ENCODE measurements at regions not wholly inside any gene's neighbourhood (a gene's known extent, or its start where the extent isn't known, plus 50 kb on each side); places are given as distances from the start of the nearest gene placed in this dataset.

GRCh38 chr5:167057665-167058064, 1233.8 kb upstream of the WWC1 start:
- TF ChIP-seq CTCF (conservative IDR thresholded peaks at IDR 0.05) = no peak

GRCh38 chr5:167061695-167062094, 1229.8 kb upstream of the WWC1 start:
- no peak overlapping the region for H3K27ac ChIP-seq
- TF ChIP-seq CTCF (conservative IDR thresholded peaks at IDR 0.05) = no peak

More at GRCh38 chr5:167057665-167058064, 1233.8 kb upstream of the WWC1 start:
- no peak overlapping the region for H3K27ac ChIP-seq

- H3K27ac ChIP-seq = no peak overlapping the region
- TF ChIP-seq CTCF (conservative IDR thresholded peaks at IDR 0.05) = no peak
Measured at GRCh38 chr5:167063116-167063515, 1228.3 kb upstream of the WWC1 start.

GRCh38 chr5:167063788-167064187, 1227.7 kb upstream of the WWC1 start:
- TF ChIP-seq CTCF (conservative IDR thresholded peaks at IDR 0.05) = no peak
- H3K27ac ChIP-seq = no peak overlapping the region

GRCh38 chr5:167064198-167064776, 1227.2 kb upstream of the WWC1 start:
- H3K27ac ChIP-seq = no peak overlapping the region
- TF ChIP-seq CTCF (conservative IDR thresholded peaks at IDR 0.05) = no peak

GRCh38 chr5:167065794-167066193, 1225.7 kb upstream of the WWC1 start:
- no peak for TF ChIP-seq CTCF (conservative IDR thresholded peaks at IDR 0.05)
- no peak overlapping the region for H3K27ac ChIP-seq

GRCh38 chr5:167071981-167072610, 1219.3 kb upstream of the WWC1 start:
- no peak for TF ChIP-seq CTCF (conservative IDR thresholded peaks at IDR 0.05)
- H3K27ac ChIP-seq = no peak overlapping the region
